ENCODE measurements at regions not wholly inside any gene's neighbourhood (a gene's known extent, or its start where the extent isn't known, plus 50 kb on each side); places are given as distances from the start of the nearest gene placed in this dataset.

- TF ChIP-seq CTCF (conservative IDR thresholded peaks at IDR 0.05; ENCODE audit: low read length) (no peak), EZH2phosphoT487 (IDR thresholded peaks at IDR 0.05; ENCODE audit: borderline replicate concordance, low read depth, low read length) (no peak)
Observed at GRCh38 chr5:115703514-115703913, 77.7 kb upstream of the TMED7 start.
